ENCODE measurements at regions not wholly inside any gene's neighbourhood (a gene's known extent, or its start where the extent isn't known, plus 50 kb on each side); places are given as distances from the start of the nearest gene placed in this dataset.

DNA sequence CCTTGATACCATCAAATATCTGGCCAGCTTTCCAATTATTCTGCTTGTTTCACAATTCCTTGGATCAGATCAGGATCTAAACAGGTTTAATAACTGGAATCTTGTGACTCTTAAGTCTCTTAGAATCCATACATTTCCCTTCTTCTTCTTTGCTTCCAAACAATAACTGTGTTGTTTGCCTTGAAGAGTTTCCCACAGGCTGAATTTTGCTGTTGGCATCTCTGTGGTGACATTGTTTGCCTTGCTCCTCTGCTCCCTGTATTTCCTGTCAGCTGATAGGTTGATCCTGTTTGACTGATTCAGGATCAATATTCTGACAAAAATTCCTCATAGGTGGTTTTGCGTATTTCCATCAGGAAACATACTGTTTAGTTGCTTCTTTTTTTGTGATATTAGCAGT is 248.4 kb upstream of the LMCD1 start:
- TF ChIP-seq CTCF (IDR thresholded peaks at IDR 0.05; ENCODE audit: unreplicated experiment in 3 of 3), result no peak
- no peaks in the 10 kb centered on the region for H3K36me3 Mint-ChIP-seq (ENCODE audit: low read depth)
- H3K4me1 Mint-ChIP-seq, result peaks cover 26% of the 10 kb centered on the region
- H3K9me3 Mint-ChIP-seq, result peaks cover 12% of the 10 kb centered on the region
- H3K4me3 Mint-ChIP-seq, result no peak overlapping the region
- no peaks in the 10 kb centered on the region for H3K27me3 Mint-ChIP-seq (ENCODE audit: low read depth)
- no peak overlapping the region for H3K27ac Mint-ChIP-seq

DNA sequence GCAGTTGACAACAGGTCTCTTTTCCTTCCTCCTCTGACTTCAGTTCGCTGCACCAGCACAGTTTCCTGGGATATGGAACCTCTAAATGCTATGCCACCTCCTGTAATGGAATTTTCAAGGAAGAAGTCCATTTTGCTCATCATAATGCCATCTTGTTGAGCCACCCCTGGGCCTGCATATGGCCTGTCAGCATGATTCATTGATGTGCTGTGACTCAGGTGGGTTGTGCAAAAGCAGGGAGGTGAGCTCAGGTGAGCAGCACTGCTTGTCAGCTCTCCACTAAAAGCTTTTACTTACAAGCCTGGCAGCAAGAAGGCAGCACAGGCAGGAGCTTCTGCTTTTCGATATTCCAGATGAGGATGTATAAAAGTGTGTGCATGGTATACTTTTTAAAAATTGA is 247.1 kb upstream of the LMCD1 start:
- no peaks in the 10 kb centered on the region for H3K36me3 Mint-ChIP-seq (ENCODE audit: low read depth)
- no peaks in the 10 kb centered on the region for H3K27me3 Mint-ChIP-seq (ENCODE audit: low read depth)
- no peak overlapping the region for H3K4me3 Mint-ChIP-seq

GRCh38 chr3:8255725-8256124 is 245.9 kb upstream of the LMCD1 start:
- H3K36me3 Mint-ChIP-seq (ENCODE audit: low read depth), result no peaks in the 10 kb centered on the region
- no peaks in the 10 kb centered on the region for H3K27me3 Mint-ChIP-seq (ENCODE audit: low read depth)
- peaks cover 5% of the 10 kb centered on the region for H3K9me3 Mint-ChIP-seq
- peak overlapping the region; percentile 42 to 51 (median 44) for H3K27ac Mint-ChIP-seq
- peaks cover 26% of the 10 kb centered on the region for H3K4me1 Mint-ChIP-seq
- TF ChIP-seq CTCF (IDR thresholded peaks at IDR 0.05; ENCODE audit: unreplicated experiment in 3 of 3), result no peak
- H3K4me3 Mint-ChIP-seq, result no peak overlapping the region

More for the DNA sequence above, 247.1 kb upstream of the LMCD1 start:
- peaks cover 12% of the 10 kb centered on the region for H3K9me3 Mint-ChIP-seq
- no peak for TF ChIP-seq CTCF (IDR thresholded peaks at IDR 0.05; ENCODE audit: unreplicated experiment in 3 of 3)
- no peak overlapping the region for H3K27ac Mint-ChIP-seq
- H3K4me1 Mint-ChIP-seq, result peaks cover 26% of the 10 kb centered on the region

DNA sequence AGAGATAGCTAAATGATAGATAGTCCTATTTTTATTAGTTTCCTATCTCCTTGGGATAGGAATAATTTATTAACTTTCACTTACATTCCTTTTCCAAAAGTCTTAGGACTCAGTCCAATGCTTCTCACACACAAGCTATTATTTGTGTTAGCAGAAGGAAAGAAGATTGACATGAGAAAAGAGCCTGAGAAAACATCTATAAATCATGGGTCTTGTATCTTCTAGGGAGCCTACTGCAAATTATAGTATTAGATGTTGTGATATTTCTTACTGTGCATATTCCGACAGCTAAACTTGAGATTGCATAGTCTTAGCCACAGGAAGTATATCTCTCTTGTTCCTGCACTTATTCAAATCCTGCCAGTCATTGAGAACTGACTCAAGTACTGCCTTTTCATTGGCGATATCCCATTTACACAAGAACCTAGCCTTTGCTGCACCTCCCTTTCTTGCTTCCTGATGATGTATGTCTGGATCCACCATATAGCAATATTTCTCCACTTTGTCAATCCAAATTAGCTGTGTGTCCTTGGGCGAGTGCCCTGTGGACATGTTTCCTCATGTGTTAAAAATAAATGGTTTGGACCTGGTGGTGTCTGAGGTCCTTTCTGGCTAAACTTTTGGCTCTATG is 245.1 kb upstream of the LMCD1 start:
- Mint-ChIP-seq H3K27me3 (ENCODE audit: low read depth) (no peaks in the 10 kb centered on the region), H3K27ac (peak overlapping the region; percentile 42 to 51 (median 44)), H3K4me3 (no peak overlapping the region), H3K9me3 (peaks cover 5% of the 10 kb centered on the region), H3K36me3 (ENCODE audit: low read depth) (no peaks in the 10 kb centered on the region), H3K4me1 (peaks cover 26% of the 10 kb centered on the region)
- TF ChIP-seq CTCF (IDR thresholded peaks at IDR 0.05; ENCODE audit: unreplicated experiment in 3 of 3), result no peak

DNA sequence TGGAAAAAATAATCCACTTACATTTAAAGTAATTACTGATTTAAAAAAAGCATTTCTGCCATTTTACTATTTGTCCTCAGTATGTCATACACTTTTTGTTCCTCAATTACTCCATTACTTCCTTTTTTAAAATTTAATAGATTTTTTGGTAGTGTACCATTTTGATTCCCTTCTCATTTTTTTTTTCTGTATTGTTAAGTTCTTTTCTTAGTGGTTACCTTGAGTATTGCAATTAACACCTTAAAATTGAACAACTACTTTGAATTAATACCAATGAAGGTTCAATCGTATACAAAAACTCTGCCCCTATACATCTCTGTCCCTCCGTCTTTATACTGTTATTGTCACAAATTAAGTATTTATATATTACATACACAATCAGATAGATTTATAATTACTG is 240.6 kb upstream of the LMCD1 start:
- peaks cover 15% of the 10 kb centered on the region for H3K4me1 Mint-ChIP-seq
- peaks cover 17% of the 10 kb centered on the region for H3K9me3 Mint-ChIP-seq
- H3K27ac Mint-ChIP-seq, result no peak overlapping the region
- no peaks in the 10 kb centered on the region for H3K36me3 Mint-ChIP-seq (ENCODE audit: low read depth)
- no peaks in the 10 kb centered on the region for H3K27me3 Mint-ChIP-seq (ENCODE audit: low read depth)
- H3K4me3 Mint-ChIP-seq, result no peak overlapping the region
- no peak for TF ChIP-seq CTCF (IDR thresholded peaks at IDR 0.05; ENCODE audit: unreplicated experiment in 3 of 3)

DNA sequence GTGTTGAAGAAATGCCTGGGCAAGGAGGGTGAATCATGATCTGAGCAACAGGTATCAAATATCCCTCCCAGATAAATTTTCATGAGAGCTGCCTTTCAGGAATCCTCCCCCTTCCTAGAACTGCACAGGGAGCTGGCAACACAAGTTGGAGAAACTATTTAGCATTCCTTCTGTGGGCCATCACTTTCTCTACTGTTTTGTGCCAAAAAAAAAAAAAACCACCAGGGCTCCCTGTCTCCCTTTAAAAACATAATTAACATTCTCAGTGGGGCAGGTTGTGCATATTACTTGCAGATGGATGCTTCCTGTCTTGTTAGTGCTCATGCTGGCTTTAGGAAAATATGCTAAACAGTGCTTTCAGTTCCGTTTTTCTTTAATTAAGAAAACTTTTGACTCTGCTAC is 234.9 kb upstream of the LMCD1 start:
- no peaks in the 10 kb centered on the region for H3K27me3 Mint-ChIP-seq (ENCODE audit: low read depth)
- no peak for TF ChIP-seq CTCF (IDR thresholded peaks at IDR 0.05; ENCODE audit: unreplicated experiment in 3 of 3)
- H3K4me3 Mint-ChIP-seq, result no peak overlapping the region
- peak overlapping the region in 2 of 3 experiments; percentile 10 to 28 for H3K27ac Mint-ChIP-seq
- H3K4me1 Mint-ChIP-seq, result peaks cover 9% of the 10 kb centered on the region
- H3K9me3 Mint-ChIP-seq, result peaks cover 11% of the 10 kb centered on the region
- H3K36me3 Mint-ChIP-seq (ENCODE audit: low read depth), result no peaks in the 10 kb centered on the region

Data from nephron (organoid).